Body of pancreas (tissue), 4 donors: ENCODE measurements at regions not wholly inside any gene's neighbourhood (a gene's known extent, or its start where the extent isn't known, plus 50 kb on each side); places are given as distances from the start of the nearest gene placed in this dataset.
A peak's percentile ranks its signal among the peaks of the same experiment; 100 is the strongest.

ENCODE experiments used
- ATAC-seq: fragments of 150-250 bp; one replicate; pipeline ENCODE4 v1.9.1; 2016
- DNase-seq, 4 donors: peaks; one replicate each; pipeline ENCODE4 v3.0.0-alpha.2; 2019
- H3K27ac ChIP-seq, 4 donors: fragments of 200-600 bp; sonication (generic); 1 replicate in 3 of 4; 2 replicates in 1 of 4; pipeline versions ENCODE4 v1.5.1 to v1.6.1; 2016 to 2019; ENCODE audit warnings: mild to moderate bottlenecking in 1 of 4, mixed read lengths in 1 of 4, moderate library complexity in 1 of 4
- H3K27me3 ChIP-seq, 2 donors: fragments of 200-600 bp; sonication (generic); one replicate each; pipeline ENCODE4 v1.6.0; 2016; ENCODE audit warnings: mild to moderate bottlenecking in 1 of 2
- H3K36me3 ChIP-seq, 2 donors: fragments of 200-600 bp; sonication (generic); replicated peaks in 1 of 2; 2 replicates each; pipeline ENCODE4 v1.5.1; 2016; ENCODE audit warnings: low read depth in 2 of 2; ENCODE audit not compliant: insufficient read depth in 1 of 2
- H3K4me1 ChIP-seq: fragments of 200-600 bp; sonication (generic); one replicate; pipeline ENCODE4 v1.6.0; 2016
- H3K4me3 ChIP-seq, 2 donors: fragments of 200-600 bp; sonication (generic); 1 replicate in 1 of 2; 2 replicates in 1 of 2; pipeline ENCODE4 v1.5.1; 2016 to 2019
- H3K9me3 ChIP-seq, 3 donors: fragments of 200-600 bp; sonication (generic); 1 replicate in 2 of 3; 2 replicates in 1 of 3; pipeline ENCODE4 v1.5.1; 2016
- CTCF ChIP-seq, 7 experiments: fragments of 450-650 bp in 4 of 7; fragments of 200-600 bp in 3 of 7; sonication (generic) in 3 of 7; IDR thresholded peaks; one replicate each; pipeline ENCODE4 v1.5.1; 2016 to 2019; ENCODE audit warnings: antibody characterized with exemption in 7 of 7
- POLR2A ChIP-seq, 3 donors: fragments of 450-650 bp; IDR thresholded peaks; one replicate each; pipeline ENCODE4 v1.6.1; 2016; ENCODE audit warnings: antibody characterized with exemption in 3 of 3, mild to moderate bottlenecking in 2 of 3
- WGBS, 2 donors: methylation state at CpG; one replicate each; pipeline ENCODE4 v1.1.5; 2017; 5-methylcytosine and 5-hydroxymethylcytosine counted together
- intact Hi-C: fragments of 100-400 bp; cut with DNase I; formaldehyde crosslinking; loops from one replicate; pipeline ENCODE4 v1.15.1; 2023

- Histone ChIP-seq H3K36me3 (no peaks in the 10 kb centered on the region), H3K4me3 (no peak overlapping the region), H3K9me3 (no peaks in the 10 kb centered on the region), H3K4me1 (peaks cover 6% of the 10 kb centered on the region), H3K27ac (no peak overlapping the region), H3K27me3 (no peaks in the 10 kb centered on the region)
- ATAC-seq (no peak), DNase-seq (no peak)
- WGBS, 2 donors = 79 to 81% methylated on average over 12 of the region's 12 CpGs
- TF ChIP-seq POLR2A (IDR thresholded peaks at IDR 0.05) (no peak), CTCF (IDR thresholded peaks at IDR 0.05) (no peak)
- intact Hi-C loops = no loop called here
Measured at GRCh38 chr1:228927946-228928898, 192.9 kb downstream of the RHOU start.

- no peaks in the 10 kb centered on the region for H3K9me3 ChIP-seq
- H3K4me1 ChIP-seq = peaks cover 6% of the 10 kb centered on the region
- ATAC-seq (no peak), DNase-seq (no peak)
- no peak overlapping the region for H3K4me3 ChIP-seq
- TF ChIP-seq CTCF (IDR thresholded peaks at IDR 0.05) = no peak
- TF ChIP-seq POLR2A (IDR thresholded peaks at IDR 0.05) = no peak
- intact Hi-C loops = no loop called here
- 81 to 90% methylated on average over 4 of the region's 4 CpGs for WGBS, 2 donors
- H3K27me3 ChIP-seq = no peaks in the 10 kb centered on the region
- H3K27ac ChIP-seq = no peak overlapping the region
- H3K36me3 ChIP-seq = no peaks in the 10 kb centered on the region
Measured at GRCh38 chr1:228929476-228930027, 194.3 kb downstream of the RHOU start.

- WGBS, 2 donors = 25 to 33% methylated on average over 10 of the region's 10 CpGs
- ATAC-seq = peak; percentile 68
- intact Hi-C loops = no loop called here
- peaks cover 6% of the 10 kb centered on the region for H3K4me1 ChIP-seq
- TF ChIP-seq CTCF (IDR thresholded peaks at IDR 0.05) (no peak), POLR2A (IDR thresholded peaks at IDR 0.05) (no peak)
- peak in 2 of 4 donors; percentile 31 to 42 for DNase-seq
- H3K27ac ChIP-seq = peak overlapping the region in 1 of 4 donors; percentile 16
- no peaks in the 10 kb centered on the region for H3K9me3 ChIP-seq
- H3K27me3 ChIP-seq = no peaks in the 10 kb centered on the region
- no peak overlapping the region for H3K4me3 ChIP-seq
- H3K36me3 ChIP-seq = no peaks in the 10 kb centered on the region
Measured at GRCh38 chr1:228930479-228930957, 195.2 kb downstream of the RHOU start.

- WGBS, 2 donors = 66 to 72% methylated on average over 3 of the region's 3 CpGs
Measured at GRCh38 chr1:228933753-228934152, 198.5 kb downstream of the RHOU start.

More at GRCh38 chr1:228933753-228934152, 198.5 kb downstream of the RHOU start:
- TF ChIP-seq CTCF (IDR thresholded peaks at IDR 0.05) (no peak), POLR2A (IDR thresholded peaks at IDR 0.05) (no peak)
- H3K4me1 ChIP-seq = peaks cover 18% of the 10 kb centered on the region
- no peaks in the 10 kb centered on the region for H3K36me3 ChIP-seq
- intact Hi-C loops = no loop called here
- DNase-seq (no peak), ATAC-seq (no peak)
- no peaks in the 10 kb centered on the region for H3K9me3 ChIP-seq
- H3K4me3 ChIP-seq = no peak overlapping the region
- H3K27me3 ChIP-seq = no peaks in the 10 kb centered on the region
- H3K27ac ChIP-seq = no peak overlapping the region
